Activated CD4-positive, alpha-beta T cell treated with anti-CD3 and anti-CD28 coated beads, Interleukin-2, amount 10 ng/mL, durations not matched to agents 24 days and 14 days (primary cell): ENCODE measurements at regions not wholly inside any gene's neighbourhood (a gene's known extent, or its start where the extent isn't known, plus 50 kb on each side); places are given as distances from the start of the nearest gene placed in this dataset.
"Not testable (repeated sequence)": the region's sequence is repeated elsewhere in the genome, so short reads cannot be mapped to it uniquely, and the experiment has no call there.

Experiments used
- DNase-seq: peaks from one replicate; pipeline ENCODE4 v3.0.0; 2022
- H3K27ac Mint-ChIP-seq: one replicate; pipeline ENCODE4 v1.8.0; 2022; ENCODE audit warnings: mild to moderate bottlenecking, mixed read lengths
- H3K27me3 Mint-ChIP-seq: one replicate; pipeline ENCODE4 v1.8.0; 2022; ENCODE audit warnings: mixed read lengths
- H3K36me3 Mint-ChIP-seq: one replicate; pipeline ENCODE4 v1.8.0; 2022; ENCODE audit warnings: low read depth, mild to moderate bottlenecking, mixed read lengths
- H3K4me1 Mint-ChIP-seq: one replicate; pipeline ENCODE4 v1.8.0; 2021; ENCODE audit warnings: mixed read lengths
- H3K4me3 Mint-ChIP-seq: one replicate; pipeline ENCODE4 v1.8.0; 2022; ENCODE audit warnings: mild to moderate bottlenecking, moderate library complexity, mixed read lengths
- H3K9me3 Mint-ChIP-seq: one replicate; pipeline ENCODE4 v1.8.0; 2021; ENCODE audit warnings: mixed read lengths
- intact Hi-C: fragments of 100-400 bp; cut with micrococcal nuclease; formaldehyde crosslinking; loops from one replicate; pipeline ENCODE4 v1.15.1; 2023

DNA sequence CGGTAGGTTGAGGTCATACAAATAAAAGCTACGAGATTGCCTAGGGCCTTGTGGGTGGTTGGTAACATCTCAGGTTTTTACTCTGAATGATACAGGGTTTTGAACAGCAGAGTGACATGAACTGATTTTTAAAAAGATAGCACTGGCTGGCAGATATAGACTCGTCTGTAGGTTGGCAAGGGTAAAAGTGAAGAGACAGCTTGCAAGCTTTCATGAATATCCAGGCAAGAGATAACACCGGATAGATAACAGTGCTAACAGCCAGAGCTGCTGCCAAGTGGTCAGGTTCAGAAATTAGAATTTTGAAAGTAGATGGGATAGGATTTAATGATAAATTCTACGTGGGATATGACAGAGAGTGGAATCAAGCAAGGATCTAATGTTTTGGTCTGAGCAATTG is 299.7 kb upstream of the AADAT start:
- H3K9me3 Mint-ChIP-seq = peaks cover 3% of the 10 kb centered on the region

DNA sequence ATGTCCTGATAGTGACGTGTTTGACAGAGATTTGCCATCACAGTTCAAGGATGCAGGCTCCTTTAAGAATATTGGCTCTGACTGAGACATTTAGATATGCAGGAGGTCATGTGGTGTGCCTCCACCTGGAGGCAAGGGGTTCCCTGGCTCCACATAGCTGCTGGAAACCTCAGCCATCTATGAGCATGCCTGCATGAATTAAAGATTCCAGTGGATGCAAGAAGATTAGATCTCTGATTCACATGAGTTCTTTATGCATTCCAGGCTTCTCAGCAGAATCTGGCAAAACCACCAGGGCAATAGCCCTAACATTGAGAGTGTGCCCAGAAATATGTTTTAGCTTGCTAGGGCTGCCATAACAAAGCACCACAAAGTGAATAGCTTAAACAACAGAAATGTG is 298.5 kb upstream of the AADAT start:
- Mint-ChIP-seq H3K27ac (no peak overlapping the region), H3K4me1 (no peaks in the 10 kb centered on the region), H3K27me3 (no peaks in the 10 kb centered on the region), H3K9me3 (peaks cover 3% of the 10 kb centered on the region), H3K36me3 (no peaks in the 10 kb centered on the region), H3K4me3 (no peak overlapping the region)
- intact Hi-C loops = no loop called here
- no peak for DNase-seq

More for the DNA sequence above, 299.7 kb upstream of the AADAT start:
- Mint-ChIP-seq H3K4me1 (no peaks in the 10 kb centered on the region), H3K4me3 (no peak overlapping the region), H3K36me3 (no peaks in the 10 kb centered on the region), H3K27me3 (no peaks in the 10 kb centered on the region), H3K27ac (no peak overlapping the region)
- intact Hi-C loops = no loop called here
- no peak for DNase-seq

DNA sequence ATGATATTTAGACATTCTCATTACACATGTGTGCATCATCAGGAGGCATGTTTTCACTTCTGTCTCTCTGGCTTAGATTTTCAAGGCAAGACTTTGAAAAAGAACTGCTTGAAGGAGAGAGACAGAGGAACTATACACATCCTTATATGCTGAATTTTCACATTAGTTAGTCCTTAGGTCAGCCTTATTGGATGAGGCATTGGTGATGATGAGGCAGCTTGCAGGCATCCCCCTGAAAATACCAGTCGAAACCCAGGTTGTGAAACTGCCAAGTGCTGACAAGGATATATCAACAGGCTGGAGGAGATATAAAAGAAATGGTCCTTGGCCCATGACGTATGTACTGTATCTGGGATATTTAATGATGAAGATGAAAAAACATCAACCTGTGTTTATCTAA is 297.2 kb upstream of the AADAT start:
- no peak for DNase-seq
- H3K4me1 Mint-ChIP-seq = no peaks in the 10 kb centered on the region
- no peak overlapping the region for H3K4me3 Mint-ChIP-seq
- H3K9me3 Mint-ChIP-seq = peaks cover 3% of the 10 kb centered on the region
- no peak overlapping the region for H3K27ac Mint-ChIP-seq
- intact Hi-C loops = no loop called here
- H3K36me3 Mint-ChIP-seq = no peaks in the 10 kb centered on the region
- no peaks in the 10 kb centered on the region for H3K27me3 Mint-ChIP-seq

DNA sequence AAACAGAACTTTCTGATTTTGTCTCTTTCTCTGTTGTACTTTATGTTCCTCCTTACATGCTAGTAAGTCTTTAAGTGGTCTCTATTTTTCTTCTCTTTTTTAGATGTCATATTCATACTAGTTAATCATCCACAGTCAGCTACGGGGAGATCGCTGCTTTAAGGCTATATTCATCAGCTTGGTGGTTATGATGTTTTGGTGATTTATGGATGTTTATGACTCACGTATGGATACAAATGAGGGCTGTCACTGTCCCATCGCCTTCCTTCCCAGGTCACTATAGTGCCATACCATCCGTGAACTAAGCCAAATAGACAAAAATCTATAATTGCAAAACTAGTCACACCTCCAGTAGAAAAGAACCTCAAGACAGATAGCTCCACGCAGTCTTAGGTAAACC is 296.8 kb upstream of the AADAT start:
- H3K27me3 Mint-ChIP-seq = no peaks in the 10 kb centered on the region
- H3K9me3 Mint-ChIP-seq = peaks cover under 1% of the 10 kb centered on the region
- no peak for DNase-seq
- H3K36me3 Mint-ChIP-seq = no peaks in the 10 kb centered on the region
- H3K4me3 Mint-ChIP-seq = no peak overlapping the region
- no peak overlapping the region for H3K27ac Mint-ChIP-seq
- intact Hi-C loops = no loop called here
- no peaks in the 10 kb centered on the region for H3K4me1 Mint-ChIP-seq

DNA sequence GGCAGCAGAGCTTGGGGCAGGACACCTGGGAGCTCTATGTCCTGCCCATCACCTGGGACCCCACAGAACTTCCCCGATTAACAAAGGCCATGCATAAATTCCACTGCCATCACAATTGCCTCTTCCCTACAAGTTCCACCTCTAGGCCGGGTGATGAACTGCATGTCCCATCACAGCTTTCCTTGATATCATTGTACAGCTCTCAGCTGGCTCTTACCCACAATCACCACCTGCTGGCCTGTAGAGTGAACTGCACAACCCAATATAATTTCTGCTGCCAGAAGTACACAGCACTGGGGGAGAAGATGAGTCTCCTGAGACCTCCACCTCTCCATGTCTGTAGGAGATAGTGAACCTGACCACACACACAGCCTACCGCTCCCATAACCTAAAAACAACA is 285.0 kb upstream of the AADAT start:
- DNase-seq = peak; percentile 63
- Mint-ChIP-seq H3K4me1 (no peaks in the 10 kb centered on the region), H3K27me3 (no peaks in the 10 kb centered on the region), H3K9me3 (no peaks in the 10 kb centered on the region), H3K4me3 (no peak overlapping the region), H3K36me3 (no peaks in the 10 kb centered on the region), H3K27ac (no peak overlapping the region)
- intact Hi-C loops = loop anchor here (10.0 kb wide), 1 partner anchor 240 kb away; no protein-coding TSS in a partner anchor

DNA sequence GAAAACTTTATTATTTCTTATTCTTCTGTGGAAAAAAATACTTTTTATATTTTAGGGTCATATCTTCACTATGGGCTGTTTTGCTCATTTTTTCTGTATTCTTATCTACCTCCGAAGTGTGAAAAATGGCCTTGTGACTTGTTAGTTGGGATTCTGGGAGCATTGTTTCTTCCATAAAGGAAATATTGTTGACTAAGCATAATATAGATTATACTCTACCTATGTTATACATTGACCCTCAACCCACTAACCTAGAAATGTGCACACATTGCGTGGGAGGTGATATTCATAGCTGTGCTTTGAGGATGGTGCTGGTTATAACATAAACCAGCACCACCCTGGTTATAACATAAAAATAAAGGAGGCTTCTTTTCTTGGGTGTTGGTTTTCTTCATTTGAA is 259.2 kb upstream of the AADAT start:
- DNase-seq = no peak
- Mint-ChIP-seq H3K4me1 (no peaks in the 10 kb centered on the region), H3K36me3 (no peaks in the 10 kb centered on the region), H3K27me3 (no peaks in the 10 kb centered on the region), H3K9me3 (peaks cover 5% of the 10 kb centered on the region), H3K27ac (no peak overlapping the region), H3K4me3 (no peak overlapping the region)
- intact Hi-C loops = no loop called here

DNA sequence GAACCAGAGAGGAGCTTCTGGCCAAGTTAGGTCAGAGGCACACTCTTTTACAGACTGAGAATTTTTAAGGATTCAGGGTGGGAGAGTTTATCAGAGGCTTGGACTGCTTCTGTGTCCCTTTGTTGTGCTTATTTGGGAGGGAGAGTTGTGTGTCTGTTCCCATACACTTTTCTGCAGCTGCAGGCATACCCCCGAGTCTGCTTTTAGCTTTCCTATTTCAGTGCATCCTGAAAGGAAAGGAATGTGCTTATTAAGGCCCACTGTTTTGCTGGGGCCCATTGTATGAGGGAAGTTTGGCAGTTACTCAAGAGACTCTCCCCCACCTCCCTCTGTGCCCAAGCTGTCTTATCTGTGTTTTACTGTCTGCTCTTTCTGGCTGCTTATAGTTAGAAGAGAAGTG is 257.4 kb upstream of the AADAT start:
- DNase-seq, H3K9me3 Mint-ChIP-seq, H3K4me3 Mint-ChIP-seq: not testable (repeated sequence)

DNA sequence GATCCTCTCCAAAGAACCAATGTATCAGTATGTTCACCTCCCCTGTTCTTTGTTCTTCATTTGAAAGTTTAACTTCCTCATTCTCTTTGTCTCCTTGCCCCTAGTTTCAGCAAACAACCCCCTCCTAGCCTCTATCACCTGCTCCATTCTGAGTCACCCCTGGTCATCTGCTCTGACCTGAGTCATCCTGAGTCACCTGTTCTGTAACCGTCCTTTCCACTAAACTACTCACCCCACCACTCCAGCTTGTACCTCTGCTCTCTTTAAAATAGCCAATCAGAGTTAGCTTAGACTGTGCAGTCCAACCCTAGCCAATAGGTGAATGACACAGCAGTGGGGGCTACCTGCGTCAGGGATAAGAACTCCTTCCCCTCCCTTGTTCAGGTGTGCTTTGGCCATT is 249.8 kb upstream of the AADAT start:
- intact Hi-C loops = no loop called here
- no peaks in the 10 kb centered on the region for H3K36me3 Mint-ChIP-seq
- no peak for DNase-seq
- no peak overlapping the region for H3K27ac Mint-ChIP-seq
- H3K9me3 Mint-ChIP-seq = no peaks in the 10 kb centered on the region
- H3K4me1 Mint-ChIP-seq = no peaks in the 10 kb centered on the region
- H3K4me3 Mint-ChIP-seq = no peak overlapping the region
- no peaks in the 10 kb centered on the region for H3K27me3 Mint-ChIP-seq

More for the DNA sequence above, 257.4 kb upstream of the AADAT start:
- intact Hi-C loops, H3K4me1 Mint-ChIP-seq, H3K27me3 Mint-ChIP-seq, H3K36me3 Mint-ChIP-seq, H3K27ac Mint-ChIP-seq: not testable (repeated sequence)

DNA sequence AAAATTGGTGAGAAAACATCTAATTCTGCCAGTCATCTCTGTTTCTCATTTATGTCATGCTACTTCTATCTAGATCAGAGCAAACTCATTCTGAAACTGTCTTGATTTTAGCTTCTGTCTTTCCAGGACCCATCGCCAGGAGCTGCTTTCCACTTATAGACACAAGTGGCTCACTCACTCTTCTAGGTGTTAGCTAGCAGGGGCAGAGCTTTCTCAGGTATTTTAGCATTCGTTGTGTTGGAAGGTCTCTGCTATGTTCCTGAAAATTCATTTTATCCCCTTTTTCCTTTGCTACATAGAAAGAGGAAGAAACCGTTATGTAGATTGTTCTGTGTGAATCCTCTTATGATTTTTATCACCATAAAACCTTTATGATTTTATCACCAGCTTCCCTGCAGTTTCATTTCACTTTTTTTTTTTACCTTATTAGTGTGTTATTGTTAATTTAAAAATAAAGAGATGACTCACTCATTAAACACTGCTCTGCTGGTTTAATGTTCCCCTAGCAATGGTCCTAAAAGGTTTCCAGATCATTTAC is 246.6 kb upstream of the AADAT start:
- Mint-ChIP-seq H3K4me1 (no peaks in the 10 kb centered on the region), H3K4me3 (no peak overlapping the region), H3K36me3 (no peaks in the 10 kb centered on the region), H3K27ac (no peak overlapping the region), H3K27me3 (no peaks in the 10 kb centered on the region), H3K9me3 (no peaks in the 10 kb centered on the region)
- intact Hi-C loops = no loop called here
- no peak for DNase-seq

DNA sequence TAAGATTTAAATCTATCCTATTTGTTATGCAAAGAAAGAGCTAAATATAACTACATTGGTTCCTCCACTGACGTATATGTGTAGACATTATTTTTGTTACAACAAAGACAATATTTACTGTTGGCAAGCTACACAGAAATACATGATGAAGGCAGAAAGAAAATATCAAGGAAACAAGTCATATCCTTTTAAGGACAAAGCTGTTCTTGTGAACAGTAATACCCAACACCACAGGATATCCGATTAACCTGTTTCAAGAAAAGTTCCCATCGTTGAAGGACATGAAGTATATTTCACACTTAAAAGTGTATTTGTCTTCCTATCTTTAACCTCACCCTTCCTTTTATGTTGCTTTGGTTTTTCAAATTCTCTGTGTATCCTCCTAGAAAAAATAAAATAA is 235.8 kb upstream of the AADAT start:
- H3K4me1 Mint-ChIP-seq = no peaks in the 10 kb centered on the region
- no peak for DNase-seq
- H3K9me3 Mint-ChIP-seq = no peaks in the 10 kb centered on the region
- H3K27ac Mint-ChIP-seq = no peak overlapping the region
- no peaks in the 10 kb centered on the region for H3K27me3 Mint-ChIP-seq
- no peaks in the 10 kb centered on the region for H3K36me3 Mint-ChIP-seq
- intact Hi-C loops = no loop called here
- H3K4me3 Mint-ChIP-seq = no peak overlapping the region

DNA sequence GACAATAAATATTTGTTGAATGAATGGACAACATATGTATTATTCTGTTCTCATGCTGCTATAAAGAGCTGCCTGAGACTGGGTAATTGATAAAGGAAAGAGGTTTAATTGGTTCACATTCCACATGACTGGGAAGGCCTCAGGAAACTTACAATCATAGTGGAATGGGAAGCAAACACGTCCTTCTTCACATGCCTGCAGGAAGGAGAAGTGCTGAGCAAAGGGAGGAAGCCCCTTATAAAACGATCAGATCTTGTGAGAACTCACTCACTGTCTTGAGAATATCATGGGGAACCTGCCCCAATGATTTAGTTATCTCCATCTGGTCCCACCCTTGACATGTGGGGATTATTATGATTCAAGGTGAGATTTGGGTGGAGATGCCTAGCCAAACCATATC is 233.9 kb upstream of the AADAT start:
- H3K36me3 Mint-ChIP-seq = no peaks in the 10 kb centered on the region
- intact Hi-C loops = no loop called here
- H3K27me3 Mint-ChIP-seq = no peaks in the 10 kb centered on the region
- no peak overlapping the region for H3K4me3 Mint-ChIP-seq
- DNase-seq = no peak
- no peaks in the 10 kb centered on the region for H3K4me1 Mint-ChIP-seq
- no peak overlapping the region for H3K27ac Mint-ChIP-seq
- H3K9me3 Mint-ChIP-seq = no peaks in the 10 kb centered on the region

DNA sequence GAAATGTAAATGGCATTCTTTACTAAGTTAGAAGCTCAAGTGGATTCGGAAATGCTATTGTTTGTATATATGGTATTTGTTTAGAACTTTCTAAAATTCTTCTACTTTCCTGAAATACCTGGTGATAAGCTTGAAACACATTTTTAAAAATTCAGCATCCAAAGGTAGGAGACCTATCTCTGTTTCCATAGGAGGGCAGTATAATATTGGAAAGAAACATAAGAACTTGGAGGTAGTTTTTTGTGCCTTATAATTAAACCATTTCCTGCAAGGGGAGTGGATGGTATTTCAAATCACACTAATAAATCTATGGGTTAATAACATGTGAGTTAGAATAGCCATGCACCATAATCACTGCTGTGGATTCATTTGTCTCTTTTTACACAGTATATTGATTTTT is 217.4 kb upstream of the AADAT start:
- no peak overlapping the region for H3K4me3 Mint-ChIP-seq
- H3K27me3 Mint-ChIP-seq = no peaks in the 10 kb centered on the region
- DNase-seq = no peak
- no peak overlapping the region for H3K27ac Mint-ChIP-seq
- no peaks in the 10 kb centered on the region for H3K4me1 Mint-ChIP-seq
- no peaks in the 10 kb centered on the region for H3K36me3 Mint-ChIP-seq
- intact Hi-C loops = no loop called here
- no peaks in the 10 kb centered on the region for H3K9me3 Mint-ChIP-seq

DNA sequence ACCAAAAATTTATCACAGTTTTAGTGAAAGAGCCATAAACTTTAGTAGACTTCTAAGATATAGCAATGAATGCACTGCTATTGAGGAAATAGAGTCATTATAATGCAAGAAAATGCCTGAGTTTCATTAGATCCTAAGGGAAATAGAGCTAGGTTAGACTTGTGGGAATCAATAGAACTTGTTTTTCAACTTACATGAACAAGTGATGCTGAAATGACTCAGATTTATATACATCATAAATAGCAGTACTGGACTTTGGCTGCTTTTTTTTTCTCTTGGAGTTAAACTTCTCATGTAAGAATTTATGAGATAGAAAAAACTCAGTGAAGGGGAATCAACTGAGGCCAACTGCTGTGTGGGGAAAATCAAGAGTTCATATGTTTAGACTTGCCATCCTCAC is 216.5 kb upstream of the AADAT start:
- H3K27me3 Mint-ChIP-seq = no peaks in the 10 kb centered on the region
- no peaks in the 10 kb centered on the region for H3K9me3 Mint-ChIP-seq
- no peaks in the 10 kb centered on the region for H3K4me1 Mint-ChIP-seq
- no peaks in the 10 kb centered on the region for H3K36me3 Mint-ChIP-seq
- DNase-seq = no peak
- intact Hi-C loops = no loop called here
- H3K27ac Mint-ChIP-seq = no peak overlapping the region
- H3K4me3 Mint-ChIP-seq = no peak overlapping the region

DNA sequence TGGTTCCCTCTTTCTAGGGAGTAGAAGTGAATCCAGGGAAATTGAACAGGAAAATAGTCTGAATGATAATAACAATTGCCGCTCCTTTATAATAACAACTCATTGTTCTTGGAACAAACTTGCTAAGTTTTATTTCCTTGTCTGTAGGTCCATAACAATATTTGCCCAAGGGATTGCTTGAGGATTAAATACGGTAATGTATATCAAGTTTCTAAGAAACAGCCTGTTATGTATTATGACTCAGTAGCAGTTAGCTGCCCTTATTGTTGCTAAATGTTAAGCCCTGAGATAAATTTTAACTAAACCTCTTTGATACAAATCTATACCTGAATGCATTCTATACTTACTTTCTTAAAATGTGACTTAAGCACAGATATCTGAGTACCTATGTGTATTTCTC is 215.9 kb upstream of the AADAT start:
- H3K27me3 Mint-ChIP-seq = no peaks in the 10 kb centered on the region
- H3K9me3 Mint-ChIP-seq = no peaks in the 10 kb centered on the region
- H3K36me3 Mint-ChIP-seq = no peaks in the 10 kb centered on the region
- no peaks in the 10 kb centered on the region for H3K4me1 Mint-ChIP-seq
- no peak overlapping the region for H3K4me3 Mint-ChIP-seq
- no peak for DNase-seq
- intact Hi-C loops = no loop called here
- no peak overlapping the region for H3K27ac Mint-ChIP-seq

DNA sequence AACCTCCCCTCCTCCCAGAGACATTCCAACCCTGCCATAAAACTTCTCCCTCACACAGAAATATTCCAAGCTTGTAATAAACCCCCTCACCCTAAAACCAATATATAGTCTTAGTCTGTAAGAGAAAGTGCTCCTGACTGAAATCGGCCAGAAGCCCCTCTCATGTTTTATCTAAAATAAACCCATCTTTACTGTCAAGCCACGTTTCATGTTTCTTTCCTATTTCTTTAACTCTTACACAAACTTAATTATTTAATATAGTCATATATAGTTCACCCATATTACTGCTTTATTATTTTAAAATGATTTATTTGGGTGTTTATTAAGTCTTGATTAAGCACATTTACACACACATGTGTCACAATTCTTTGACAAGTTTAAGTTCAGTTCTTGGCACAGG is 191.3 kb upstream of the AADAT start:
- Mint-ChIP-seq H3K27ac (no peak overlapping the region), H3K27me3 (no peaks in the 10 kb centered on the region), H3K4me1 (no peaks in the 10 kb centered on the region), H3K4me3 (no peak overlapping the region), H3K36me3 (no peaks in the 10 kb centered on the region), H3K9me3 (no peaks in the 10 kb centered on the region)
- no peak for DNase-seq
- intact Hi-C loops = no loop called here
